NCI-H2196 treated with DMSO at 0.1 percent for 48 hours (cell line): ENCODE measurements at regions not wholly inside any gene's neighbourhood (a gene's known extent, or its start where the extent isn't known, plus 50 kb on each side); places are given as distances from the start of the nearest gene placed in this dataset.
"Not testable (repeated sequence)": the region's sequence is repeated elsewhere in the genome, so short reads cannot be mapped to it uniquely, and the experiment has no call there.

Experiments
- DNase-seq: peaks from one replicate; lab custom pipeline; 2025; ENCODE audit not compliant: unreplicated experiment; lab: John Stamatoyannopoulos, UW

DNA sequence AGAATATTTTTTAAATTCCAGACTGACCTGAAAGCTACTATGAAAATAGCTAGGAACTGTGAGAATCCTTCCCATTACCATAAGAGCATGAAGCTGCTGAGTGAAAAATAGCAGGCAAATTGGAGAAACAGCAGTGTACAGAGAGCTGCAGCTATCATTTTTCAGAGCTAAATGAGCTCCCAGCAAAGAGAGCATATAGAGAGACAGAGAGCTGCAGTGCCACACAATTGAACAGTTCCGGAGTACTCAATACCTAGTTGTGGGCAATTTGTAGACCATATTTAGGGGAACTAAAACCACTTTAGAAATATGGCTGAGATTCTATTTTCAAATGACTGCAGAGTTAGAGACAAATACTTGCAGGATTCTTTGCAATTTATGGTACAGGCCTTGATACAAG is 645.3 kb downstream of the STK39 start:
- DNase-seq, result no peak

- no peak for DNase-seq
Measured at GRCh38 chr2:167599219-167599618, 648.2 kb downstream of the STK39 start.

- DNase-seq, result no peak
Measured at GRCh38 chr2:167595839-167596471, 651.4 kb downstream of the STK39 start.

- DNase-seq, result no peak
Measured at GRCh38 chr2:167595021-167595420, 652.4 kb downstream of the STK39 start.

GRCh38 chr2:167592441-167592840 is 655.0 kb downstream of the STK39 start:
- no peak for DNase-seq

GRCh38 chr2:167582619-167583018 is 664.8 kb downstream of the STK39 start:
- DNase-seq, result no peak

DNA sequence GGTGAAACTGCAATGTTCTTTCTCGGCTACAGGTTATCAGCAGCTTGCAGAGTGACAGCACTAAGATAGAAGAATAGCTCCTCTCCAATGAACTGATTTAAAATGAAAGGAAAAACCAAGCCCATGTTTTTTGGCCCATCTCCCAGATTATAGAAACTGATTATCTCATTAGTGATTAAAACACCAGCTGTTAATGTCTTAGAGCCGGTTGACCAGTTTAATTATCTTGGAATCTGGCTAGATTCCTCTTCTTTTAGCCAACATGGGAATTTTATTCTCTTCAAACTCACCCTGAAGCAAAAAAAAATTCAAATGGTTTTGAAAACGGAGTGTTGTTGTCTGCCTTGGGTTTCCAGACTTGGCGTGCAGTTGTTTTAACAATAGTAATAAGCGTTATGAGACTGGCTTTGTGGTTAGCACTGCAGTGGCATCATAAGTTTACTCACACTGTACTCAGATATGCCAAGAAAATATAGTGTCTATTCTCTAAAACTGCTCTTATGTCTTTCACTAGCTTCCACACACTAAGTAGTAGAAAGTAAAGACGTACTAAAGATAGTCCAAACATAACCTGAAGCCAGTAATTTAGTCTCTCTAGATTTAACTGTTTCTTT is 665.3 kb downstream of the STK39 start:
- no peak for DNase-seq

DNA sequence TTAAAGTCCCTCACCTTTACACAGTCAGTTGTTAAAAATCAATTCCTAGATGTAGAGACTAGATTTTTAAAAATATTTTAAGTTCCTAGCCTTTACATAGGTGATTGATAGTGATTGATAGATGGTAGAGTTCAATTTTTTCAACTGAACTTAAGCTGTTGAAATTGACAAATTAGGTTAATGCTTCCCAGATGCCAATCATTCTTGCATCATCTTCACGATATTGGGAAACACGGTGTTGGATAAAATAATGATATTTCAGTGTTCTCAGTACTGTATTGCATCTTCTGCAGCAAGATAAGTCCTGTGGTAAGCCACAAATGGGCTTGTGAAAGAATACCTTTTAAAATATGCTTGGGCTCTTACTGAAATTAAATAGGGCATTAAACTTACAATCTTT is 667.6 kb downstream of the STK39 start:
- no peak for DNase-seq

- DNase-seq, result no peak
Measured at GRCh38 chr2:167575276-167575675, 672.1 kb downstream of the STK39 start.

GRCh38 chr2:167572883-167573619 is 674.3 kb downstream of the STK39 start:
- no peak for DNase-seq

DNA sequence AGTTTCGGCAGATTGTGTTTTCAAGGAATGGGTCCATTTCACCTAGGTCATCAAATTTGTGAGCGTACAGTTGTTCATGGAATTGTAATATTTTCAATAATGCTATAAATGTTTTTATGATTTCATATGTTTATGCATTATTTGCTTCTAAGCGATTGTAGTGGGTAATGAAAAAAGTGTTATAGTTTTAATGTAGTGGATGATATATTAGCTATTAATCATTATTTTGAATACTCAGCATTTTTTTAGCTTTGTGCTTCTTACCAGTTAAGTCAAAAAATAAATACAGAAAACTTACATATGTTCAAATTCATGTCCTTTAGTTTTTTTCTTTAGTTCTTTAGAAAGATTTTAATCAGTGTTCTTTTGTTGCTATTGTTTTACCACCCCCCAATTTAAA is 677.0 kb downstream of the STK39 start:
- DNase-seq, result no peak

GRCh38 chr2:167563885-167564619 is 675.8 kb downstream of the XIRP2 start:
- DNase-seq, result not testable (repeated sequence)

DNA sequence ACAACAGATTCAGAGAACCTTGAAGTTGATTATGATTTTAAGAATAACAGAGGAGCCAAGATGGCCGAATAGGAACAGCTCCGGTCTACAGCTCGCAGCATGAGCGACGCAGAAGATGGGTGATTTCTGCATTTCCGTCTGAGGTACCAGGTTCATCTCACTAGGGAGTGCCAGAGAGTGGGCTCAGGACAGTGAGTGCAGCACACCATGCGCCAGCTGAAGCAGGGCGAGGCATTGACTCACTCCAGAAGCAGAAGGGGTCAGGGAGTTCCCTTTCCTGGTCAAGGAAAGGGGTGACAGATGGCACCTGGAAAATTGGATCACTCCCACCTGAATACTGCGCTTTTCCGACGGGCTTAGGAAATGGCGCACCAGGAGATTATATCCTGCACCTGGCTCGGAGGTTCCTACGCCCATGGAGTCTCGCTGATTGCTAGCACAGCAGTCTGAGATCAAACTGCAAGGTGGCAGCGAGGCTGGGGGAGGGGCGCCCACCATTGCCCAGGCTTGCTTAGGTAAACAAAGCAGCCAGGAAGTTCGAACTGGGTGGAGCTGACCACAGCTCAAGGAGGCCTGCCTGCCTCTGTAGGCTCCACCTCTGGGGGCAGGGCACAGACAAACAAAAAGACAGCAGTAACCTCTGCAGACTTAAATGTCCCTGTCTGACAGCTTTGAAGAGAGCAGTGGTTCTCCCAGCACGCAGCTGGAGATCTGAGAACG is 670.2 kb downstream of the XIRP2 start:
- DNase-seq, result not testable (repeated sequence)

GRCh38 chr2:167555098-167555720 is 666.9 kb downstream of the XIRP2 start:
- DNase-seq, result no peak

DNA sequence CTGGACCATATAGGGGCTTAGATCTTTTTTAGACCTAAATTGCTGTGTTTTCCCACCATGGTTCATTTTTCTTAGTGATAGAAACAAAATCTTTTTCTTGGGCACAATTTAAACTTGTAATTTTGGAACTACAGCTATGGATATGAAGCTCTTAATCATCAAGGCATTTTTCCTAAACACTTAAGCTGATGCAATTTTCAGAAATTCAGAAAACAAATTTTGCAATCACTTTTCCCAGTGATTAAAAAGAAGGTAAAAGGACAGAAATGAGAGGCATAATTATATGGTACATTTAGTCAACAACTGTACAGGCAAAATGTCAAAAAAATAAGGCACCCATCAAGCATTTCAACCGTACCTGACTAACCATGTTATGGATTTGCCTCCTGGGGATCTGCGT is 665.4 kb downstream of the XIRP2 start:
- DNase-seq, result no peak

GRCh38 chr2:167551416-167551815 is 663.1 kb downstream of the XIRP2 start:
- no peak for DNase-seq

DNA sequence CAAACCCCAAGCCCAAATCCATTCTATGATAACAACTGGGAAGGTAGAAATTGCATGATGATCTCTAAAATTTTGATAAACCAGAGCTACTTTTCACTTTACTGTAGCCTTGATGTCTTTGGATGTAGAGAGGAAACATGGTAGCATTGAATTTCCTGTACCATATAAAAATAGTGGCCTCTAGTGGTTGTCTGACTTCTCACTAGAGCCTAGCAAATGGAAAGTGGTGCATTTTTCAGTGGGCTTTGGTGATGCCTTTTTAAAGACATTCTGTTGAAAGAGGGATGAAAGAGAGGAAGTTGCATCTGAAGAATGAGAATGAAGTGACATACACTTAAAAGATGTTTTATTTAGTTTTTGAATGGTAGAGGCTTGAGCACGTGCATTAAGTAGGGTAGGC is 662.2 kb downstream of the XIRP2 start:
- no peak for DNase-seq

DNA sequence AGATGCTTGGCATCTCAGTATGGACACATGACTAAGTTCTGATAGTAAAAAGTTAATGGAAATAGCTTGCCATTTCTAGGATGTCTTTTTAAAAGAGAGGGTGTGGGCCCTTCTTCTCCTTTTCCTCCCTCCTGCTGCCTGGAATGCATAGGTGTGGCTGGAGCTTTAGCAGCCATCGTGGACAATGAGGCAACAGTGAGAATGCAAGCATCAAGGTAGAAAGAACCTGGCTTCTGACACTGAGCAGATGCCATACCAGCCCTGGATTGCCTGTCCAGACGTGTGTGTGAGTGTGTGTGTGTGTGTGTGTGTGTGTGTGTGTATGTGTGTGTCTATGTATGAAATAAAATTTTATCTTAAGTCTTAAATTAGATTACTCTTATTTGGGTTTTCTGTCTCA is 660.1 kb downstream of the XIRP2 start:
- DNase-seq, result no peak

DNA sequence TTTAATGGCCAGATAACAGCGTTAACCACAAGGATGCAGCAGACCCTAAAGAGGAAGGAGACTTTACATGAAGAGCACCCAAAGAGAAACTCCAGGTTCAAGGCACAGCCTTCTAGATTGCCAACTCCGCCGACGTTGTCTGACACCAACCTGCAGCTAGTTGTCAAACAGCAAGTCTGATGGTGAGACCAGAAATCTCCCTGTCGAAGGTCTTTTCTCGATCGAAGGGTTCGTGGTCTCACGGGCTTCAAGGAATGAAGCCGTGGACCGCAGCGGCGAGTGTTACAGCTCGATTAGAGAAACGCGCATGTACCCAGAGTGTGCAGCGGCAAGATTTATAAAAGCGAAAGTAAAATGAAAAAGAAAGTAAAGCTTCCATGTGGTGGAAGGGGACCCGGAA is 656.3 kb downstream of the XIRP2 start:
- no peak for DNase-seq

- DNase-seq, result no peak
Measured at GRCh38 chr2:167543721-167544120, 655.4 kb downstream of the XIRP2 start.

GRCh38 chr2:167537743-167538142 is 649.5 kb downstream of the XIRP2 start:
- no peak for DNase-seq
